Liver (tissue), 8 donors: ENCODE measurements at regions not wholly inside any gene's neighbourhood (a gene's known extent, or its start where the extent isn't known, plus 50 kb on each side); places are given as distances from the start of the nearest gene placed in this dataset.

ENCODE experiments used
- DNase-seq: peaks from one replicate; pipeline ENCODE4 v3.0.0-alpha.2; 2017; ENCODE audit warnings: low spot score
- H3K27ac ChIP-seq, 2 donors: one replicate each; pipeline ENCODE4 v1.7.0; 2013; ENCODE audit warnings: inconsistent platforms in 2 of 2, low read length in 2 of 2, control low read depth in 1 of 2, low read depth in 1 of 2, mild to moderate bottlenecking in 1 of 2
- H3K27me3 ChIP-seq, 4 donors: one replicate each; pipeline versions ENCODE4 v1.6.1 to v1.7.0; 2013; ENCODE audit warnings: low read length in 3 of 4, inconsistent platforms in 1 of 4, mild to moderate bottlenecking in 1 of 4, moderate library complexity in 1 of 4; ENCODE audit not compliant: control insufficient read depth in 4 of 4, insufficient read depth in 4 of 4
- H3K36me3 ChIP-seq, 4 donors: one replicate each; pipeline versions ENCODE4 v1.6.1 to v1.7.0; 2013; ENCODE audit warnings: low read length in 3 of 4, mild to moderate bottlenecking in 3 of 4, low read depth in 1 of 4, moderate library complexity in 1 of 4; ENCODE audit not compliant: control insufficient read depth in 4 of 4, insufficient read depth in 3 of 4
- H3K4me1 ChIP-seq, 4 donors: one replicate each; pipeline versions ENCODE4 v1.6.1 to v1.7.0; 2013; ENCODE audit warnings: low read length in 3 of 4, mild to moderate bottlenecking in 3 of 4, moderate library complexity in 1 of 4; ENCODE audit not compliant: control insufficient read depth in 4 of 4, insufficient read depth in 4 of 4
- H3K4me3 ChIP-seq, 3 donors: one replicate each; pipeline versions ENCODE4 v1.6.1 to v1.7.0; 2013; ENCODE audit warnings: low read length in 3 of 3, control low read depth in 1 of 3, low read depth in 1 of 3, mild to moderate bottlenecking in 1 of 3
- H3K9ac ChIP-seq, 2 donors: one replicate each; pipeline ENCODE4 v1.7.0; 2013; ENCODE audit warnings: low read length in 2 of 2, mild to moderate bottlenecking in 2 of 2, moderate library complexity in 2 of 2, control low read depth in 1 of 2, low read depth in 1 of 2
- H3K9me3 ChIP-seq, 4 donors: one replicate each; pipeline versions ENCODE4 v1.6.1 to v1.7.0; 2013; ENCODE audit warnings: low read length in 3 of 4; ENCODE audit not compliant: control insufficient read depth in 4 of 4
- EGR1 ChIP-seq, 2 donors: IDR thresholded peaks; 2 replicates each; pipeline ENCODE4 v1.6.1; 2016 to 2018; ENCODE audit warnings: antibody characterized with exemption in 2 of 2, low read depth in 2 of 2
- FOXA1 ChIP-seq: IDR thresholded peaks from 2 replicates; pipeline ENCODE4 v1.6.1; 2016; ENCODE audit warnings: antibody characterized with exemption
- FOXA2 ChIP-seq: IDR thresholded peaks from 2 replicates; pipeline ENCODE4 v1.6.1; 2016; ENCODE audit warnings: antibody characterized with exemption
- HNF4A ChIP-seq, 2 donors: conservative IDR thresholded peaks; 2 replicates each; pipeline ENCODE4 v1.6.1; 2016; ENCODE audit warnings: antibody characterized with exemption in 2 of 2, mild to moderate bottlenecking in 2 of 2
- HNF4G ChIP-seq: IDR thresholded peaks from 2 replicates; pipeline ENCODE4 v1.6.1; 2016; ENCODE audit warnings: antibody characterized with exemption
- JUND ChIP-seq, 2 donors: IDR thresholded peaks; 2 replicates each; pipeline ENCODE4 v1.6.1; 2016; ENCODE audit warnings: antibody characterized with exemption in 2 of 2
- NR2F2 ChIP-seq: IDR thresholded peaks from 2 replicates; pipeline ENCODE4 v1.6.1; 2016; ENCODE audit warnings: antibody characterized with exemption
- RAD21 ChIP-seq, 2 donors: IDR thresholded peaks; 2 replicates each; pipeline ENCODE4 v1.6.1; 2016; ENCODE audit warnings: antibody characterized with exemption in 2 of 2, mild to moderate bottlenecking in 2 of 2
- RXRA ChIP-seq, 2 donors: IDR thresholded peaks; 2 replicates each; pipeline ENCODE4 v1.6.1; 2017 to 2018; ENCODE audit warnings: antibody characterized with exemption in 2 of 2, mild to moderate bottlenecking in 1 of 2
- SP1 ChIP-seq: IDR thresholded peaks from 2 replicates; pipeline ENCODE4 v1.6.1; 2018; ENCODE audit warnings: antibody characterized with exemption, mild to moderate bottlenecking
- TAF1 ChIP-seq: conservative IDR thresholded peaks from 2 replicates; pipeline ENCODE4 v1.6.1; 2016; ENCODE audit warnings: antibody characterized with exemption, mild to moderate bottlenecking
- YY1 ChIP-seq: IDR thresholded peaks from 2 replicates; pipeline ENCODE4 v1.6.1; 2016; ENCODE audit warnings: antibody characterized with exemption, mild to moderate bottlenecking
- WGBS: extraction: QIAGEN DNeasy Blood & Tissue Kit; methylation state at CpG from one replicate; pipeline ENCODE4 v1.1.7; 2013; 5-methylcytosine and 5-hydroxymethylcytosine counted together
- TF ChIP-seq, protein P1 (sequence below): IDR thresholded peaks from 2 replicates; pipeline ENCODE4 v1.6.1; 2016; ENCODE audit warnings: antibody characterized with exemption
- TF ChIP-seq, protein P2 (sequence below): IDR thresholded peaks from 2 replicates; pipeline ENCODE4 v1.6.1; 2016; ENCODE audit warnings: antibody characterized with exemption
- TF ChIP-seq, protein P3 (sequence below): IDR thresholded peaks from 2 replicates; pipeline ENCODE4 v1.6.1; 2016; ENCODE audit warnings: antibody characterized with exemption, mild to moderate bottlenecking
- TF ChIP-seq, protein P4 (sequence below): fragments of 150-350 bp; IDR thresholded peaks from 2 replicates; pipeline ENCODE4 v1.5.1; 2017; ENCODE audit warnings: improper control_type of control experiment, low read depth, low read length; ENCODE audit not compliant: missing input control
- donor health status: healthy.
- donor health status: healthy.
- donor health status: healthy.
- donor health status: healthy.
- donor health status: healthy.

GRCh38 chr1:157198619-157199420 lies 60.6 kb upstream of the ETV3 start:
- Histone ChIP-seq H3K27me3 (peaks cover 0 to 3% (median 0%) of the 10 kb centered on the region in 4 donors), H3K9ac (no peak overlapping the region), H3K9me3 (no peaks in the 10 kb centered on the region), H3K4me1 (no peaks in the 10 kb centered on the region), H3K4me3 (no peak overlapping the region), H3K36me3 (no peaks in the 10 kb centered on the region), H3K27ac (no peak overlapping the region)
- 81% methylated on average over 8 of the region's 8 CpGs for WGBS
- DNase-seq = no peak
- TF ChIP-seq JUND (IDR thresholded peaks at IDR 0.05) (no peak), TAF1 (no peak), RAD21 (IDR thresholded peaks at IDR 0.05) (no peak), HNF4A (conservative IDR thresholded peaks at IDR 0.05) (no peak), YY1 (no peak)
- TF ChIP-seq, protein P1, sequence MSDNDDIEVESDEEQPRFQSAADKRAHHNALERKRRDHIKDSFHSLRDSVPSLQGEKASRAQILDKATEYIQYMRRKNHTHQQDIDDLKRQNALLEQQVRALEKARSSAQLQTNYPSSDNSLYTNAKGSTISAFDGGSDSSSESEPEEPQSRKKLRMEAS = no peak
- TF ChIP-seq, protein P2, sequence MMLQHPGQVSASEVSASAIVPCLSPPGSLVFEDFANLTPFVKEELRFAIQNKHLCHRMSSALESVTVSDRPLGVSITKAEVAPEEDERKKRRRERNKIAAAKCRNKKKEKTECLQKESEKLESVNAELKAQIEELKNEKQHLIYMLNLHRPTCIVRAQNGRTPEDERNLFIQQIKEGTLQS = no peak

DNA sequence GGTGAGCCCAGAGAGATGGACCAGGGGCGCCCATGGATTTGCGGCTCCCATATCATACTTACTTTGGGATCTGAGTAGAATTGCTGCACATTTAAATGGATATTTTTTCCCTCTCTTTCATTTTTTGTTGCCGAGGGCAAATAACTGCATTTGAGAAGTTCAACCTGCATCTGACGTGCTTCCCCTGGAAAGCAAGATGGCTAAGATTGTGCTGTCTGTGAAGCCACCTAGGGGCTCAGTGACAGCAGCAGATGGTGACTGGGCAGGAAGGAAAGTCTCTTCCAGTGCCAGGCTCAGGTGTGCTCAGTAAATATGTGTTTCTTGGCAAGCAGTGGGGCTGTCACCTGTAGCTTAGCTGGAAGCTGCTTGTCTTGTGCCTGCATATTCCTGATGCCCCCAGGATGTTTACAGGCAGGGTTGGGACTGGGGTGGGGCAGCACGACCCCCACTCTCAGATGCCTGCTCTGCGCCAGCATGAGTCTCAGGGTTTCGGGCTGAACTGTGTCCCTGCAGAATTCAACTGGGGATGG lies 59.8 kb upstream of the ETV3 start:
- H3K9ac ChIP-seq = no peak overlapping the region
- H3K36me3 ChIP-seq = no peaks in the 10 kb centered on the region
- DNase-seq = no peak
- no peak for TF ChIP-seq JUND (IDR thresholded peaks at IDR 0.05)
- TF ChIP-seq HNF4A (conservative IDR thresholded peaks at IDR 0.05) = no peak
- TF ChIP-seq HNF4G = no peak
- TF ChIP-seq FOXA1 = no peak
- TF ChIP-seq YY1 = no peak
- TF ChIP-seq RXRA (IDR thresholded peaks at IDR 0.05) = no peak
- TF ChIP-seq, protein P3, sequence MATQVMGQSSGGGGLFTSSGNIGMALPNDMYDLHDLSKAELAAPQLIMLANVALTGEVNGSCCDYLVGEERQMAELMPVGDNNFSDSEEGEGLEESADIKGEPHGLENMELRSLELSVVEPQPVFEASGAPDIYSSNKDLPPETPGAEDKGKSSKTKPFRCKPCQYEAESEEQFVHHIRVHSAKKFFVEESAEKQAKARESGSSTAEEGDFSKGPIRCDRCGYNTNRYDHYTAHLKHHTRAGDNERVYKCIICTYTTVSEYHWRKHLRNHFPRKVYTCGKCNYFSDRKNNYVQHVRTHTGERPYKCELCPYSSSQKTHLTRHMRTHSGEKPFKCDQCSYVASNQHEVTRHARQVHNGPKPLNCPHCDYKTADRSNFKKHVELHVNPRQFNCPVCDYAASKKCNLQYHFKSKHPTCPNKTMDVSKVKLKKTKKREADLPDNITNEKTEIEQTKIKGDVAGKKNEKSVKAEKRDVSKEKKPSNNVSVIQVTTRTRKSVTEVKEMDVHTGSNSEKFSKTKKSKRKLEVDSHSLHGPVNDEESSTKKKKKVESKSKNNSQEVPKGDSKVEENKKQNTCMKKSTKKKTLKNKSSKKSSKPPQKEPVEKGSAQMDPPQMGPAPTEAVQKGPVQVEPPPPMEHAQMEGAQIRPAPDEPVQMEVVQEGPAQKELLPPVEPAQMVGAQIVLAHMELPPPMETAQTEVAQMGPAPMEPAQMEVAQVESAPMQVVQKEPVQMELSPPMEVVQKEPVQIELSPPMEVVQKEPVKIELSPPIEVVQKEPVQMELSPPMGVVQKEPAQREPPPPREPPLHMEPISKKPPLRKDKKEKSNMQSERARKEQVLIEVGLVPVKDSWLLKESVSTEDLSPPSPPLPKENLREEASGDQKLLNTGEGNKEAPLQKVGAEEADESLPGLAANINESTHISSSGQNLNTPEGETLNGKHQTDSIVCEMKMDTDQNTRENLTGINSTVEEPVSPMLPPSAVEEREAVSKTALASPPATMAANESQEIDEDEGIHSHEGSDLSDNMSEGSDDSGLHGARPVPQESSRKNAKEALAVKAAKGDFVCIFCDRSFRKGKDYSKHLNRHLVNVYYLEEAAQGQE = no peak
- TF ChIP-seq TAF1 = no peak
- TF ChIP-seq SP1 = no peak
- TF ChIP-seq EGR1 (IDR thresholded peaks at IDR 0.05; ENCODE audit: low read depth in 2 of 2) = no peak
- TF ChIP-seq, protein P4, sequence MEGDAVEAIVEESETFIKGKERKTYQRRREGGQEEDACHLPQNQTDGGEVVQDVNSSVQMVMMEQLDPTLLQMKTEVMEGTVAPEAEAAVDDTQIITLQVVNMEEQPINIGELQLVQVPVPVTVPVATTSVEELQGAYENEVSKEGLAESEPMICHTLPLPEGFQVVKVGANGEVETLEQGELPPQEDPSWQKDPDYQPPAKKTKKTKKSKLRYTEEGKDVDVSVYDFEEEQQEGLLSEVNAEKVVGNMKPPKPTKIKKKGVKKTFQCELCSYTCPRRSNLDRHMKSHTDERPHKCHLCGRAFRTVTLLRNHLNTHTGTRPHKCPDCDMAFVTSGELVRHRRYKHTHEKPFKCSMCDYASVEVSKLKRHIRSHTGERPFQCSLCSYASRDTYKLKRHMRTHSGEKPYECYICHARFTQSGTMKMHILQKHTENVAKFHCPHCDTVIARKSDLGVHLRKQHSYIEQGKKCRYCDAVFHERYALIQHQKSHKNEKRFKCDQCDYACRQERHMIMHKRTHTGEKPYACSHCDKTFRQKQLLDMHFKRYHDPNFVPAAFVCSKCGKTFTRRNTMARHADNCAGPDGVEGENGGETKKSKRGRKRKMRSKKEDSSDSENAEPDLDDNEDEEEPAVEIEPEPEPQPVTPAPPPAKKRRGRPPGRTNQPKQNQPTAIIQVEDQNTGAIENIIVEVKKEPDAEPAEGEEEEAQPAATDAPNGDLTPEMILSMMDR = no peak
- no peak for TF ChIP-seq FOXA2
- no peak for TF ChIP-seq NR2F2
- TF ChIP-seq RAD21 (IDR thresholded peaks at IDR 0.05) = no peak
- TF ChIP-seq, protein P1 = no peak
- peaks cover 0 to 3% (median 0%) of the 10 kb centered on the region in 4 donors for H3K27me3 ChIP-seq
- no peaks in the 10 kb centered on the region for H3K9me3 ChIP-seq
- WGBS = 91% methylated on average over 7 of the region's 7 CpGs
- H3K4me1 ChIP-seq = peaks cover 0 to 4% (median 0%) of the 10 kb centered on the region in 4 donors
- H3K27ac ChIP-seq = no peak overlapping the region
- no peak overlapping the region for H3K4me3 ChIP-seq
